Epithelial cell of proximal tubule (primary cell): ENCODE measurements at regions not wholly inside any gene's neighbourhood (a gene's known extent, or its start where the extent isn't known, plus 50 kb on each side); places are given as distances from the start of the nearest gene placed in this dataset.
"Not testable (repeated sequence)": the region's sequence is repeated elsewhere in the genome, so short reads cannot be mapped to it uniquely, and the experiment has no call there.

Experiments
- DNase-seq: peaks from one replicate; pipeline ENCODE4 v3.0.0-alpha.2; 2011; ENCODE audit warnings: low read depth
- H3K4me3 ChIP-seq: 2 replicates; pipeline ENCODE4 v1.5.1; 2011; ENCODE audit warnings: low read depth, mild to moderate bottlenecking, low read length
- TF ChIP-seq, protein P1 (sequence below): conservative IDR thresholded peaks from 2 replicates; pipeline ENCODE4 v1.5.1; 2012; ENCODE audit warnings: low read depth, mild to moderate bottlenecking, low read length

DNA sequence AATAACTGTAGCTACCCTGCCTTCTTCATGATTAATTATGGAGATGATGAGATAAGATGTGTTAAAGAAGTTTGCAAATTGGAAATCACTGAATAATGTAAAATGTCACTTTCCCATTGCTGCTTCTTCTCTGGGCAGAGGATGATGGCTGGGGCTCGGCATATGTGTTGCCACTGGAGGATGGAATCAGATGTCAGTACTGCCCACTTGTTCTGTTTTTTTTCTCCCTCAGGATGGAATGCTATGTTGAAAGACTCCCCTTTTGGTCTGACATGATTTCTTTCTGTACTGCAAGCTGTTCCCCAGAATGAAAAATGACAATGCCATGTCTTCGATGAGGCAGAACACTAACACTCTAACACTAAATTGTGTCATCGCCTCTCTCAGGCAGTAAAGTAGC is 373.9 kb upstream of the SPAG17 start:
- TF ChIP-seq, protein P1, sequence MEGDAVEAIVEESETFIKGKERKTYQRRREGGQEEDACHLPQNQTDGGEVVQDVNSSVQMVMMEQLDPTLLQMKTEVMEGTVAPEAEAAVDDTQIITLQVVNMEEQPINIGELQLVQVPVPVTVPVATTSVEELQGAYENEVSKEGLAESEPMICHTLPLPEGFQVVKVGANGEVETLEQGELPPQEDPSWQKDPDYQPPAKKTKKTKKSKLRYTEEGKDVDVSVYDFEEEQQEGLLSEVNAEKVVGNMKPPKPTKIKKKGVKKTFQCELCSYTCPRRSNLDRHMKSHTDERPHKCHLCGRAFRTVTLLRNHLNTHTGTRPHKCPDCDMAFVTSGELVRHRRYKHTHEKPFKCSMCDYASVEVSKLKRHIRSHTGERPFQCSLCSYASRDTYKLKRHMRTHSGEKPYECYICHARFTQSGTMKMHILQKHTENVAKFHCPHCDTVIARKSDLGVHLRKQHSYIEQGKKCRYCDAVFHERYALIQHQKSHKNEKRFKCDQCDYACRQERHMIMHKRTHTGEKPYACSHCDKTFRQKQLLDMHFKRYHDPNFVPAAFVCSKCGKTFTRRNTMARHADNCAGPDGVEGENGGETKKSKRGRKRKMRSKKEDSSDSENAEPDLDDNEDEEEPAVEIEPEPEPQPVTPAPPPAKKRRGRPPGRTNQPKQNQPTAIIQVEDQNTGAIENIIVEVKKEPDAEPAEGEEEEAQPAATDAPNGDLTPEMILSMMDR = no peak
- H3K4me3 ChIP-seq = no peak overlapping the region
- no peak for DNase-seq

GRCh38 chr1:118556936-118557335 is 371.9 kb upstream of the SPAG17 start:
- TF ChIP-seq, protein P1 = no peak
- H3K4me3 ChIP-seq = no peak overlapping the region
- no peak for DNase-seq

GRCh38 chr1:118555638-118556037 is 370.6 kb upstream of the SPAG17 start:
- H3K4me3 ChIP-seq = no peak overlapping the region
- no peak for DNase-seq
- TF ChIP-seq, protein P1 = no peak

- TF ChIP-seq, protein P1 = no peak
- no peak for DNase-seq
- H3K4me3 ChIP-seq = no peak overlapping the region
Measured at GRCh38 chr1:118535901-118536300, 350.9 kb upstream of the SPAG17 start.

DNA sequence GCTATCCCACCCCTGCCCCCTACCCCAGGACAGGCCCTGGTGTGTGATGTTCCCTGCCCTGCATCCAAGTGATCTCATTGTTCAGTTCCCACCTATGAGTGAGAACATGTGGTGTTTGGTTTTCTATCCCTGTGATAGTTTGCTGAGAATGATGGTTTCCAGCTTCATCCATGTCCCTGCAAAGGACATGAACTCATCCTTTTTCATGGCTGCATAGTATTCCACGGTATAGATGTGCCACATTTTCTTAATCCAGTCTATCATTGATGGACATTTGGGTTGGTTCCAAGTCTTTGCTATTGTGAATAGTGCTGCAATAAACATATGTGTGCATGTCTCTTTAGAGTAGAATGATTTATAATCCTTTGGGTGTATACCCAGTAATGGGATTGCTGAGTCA is 326.9 kb upstream of the SPAG17 start:
- not testable (repeated sequence) for DNase-seq, H3K4me3 ChIP-seq

GRCh38 chr1:118504867-118505266 is 319.8 kb upstream of the SPAG17 start:
- TF ChIP-seq, protein P1 = no peak
- no peak overlapping the region for H3K4me3 ChIP-seq
- no peak for DNase-seq

GRCh38 chr1:118504221-118504644 is 319.2 kb upstream of the SPAG17 start:
- TF ChIP-seq, protein P1 = no peak
- H3K4me3 ChIP-seq = no peak overlapping the region
- DNase-seq = no peak

GRCh38 chr1:118503752-118504151 is 318.7 kb upstream of the SPAG17 start:
- no peak overlapping the region for H3K4me3 ChIP-seq
- DNase-seq = no peak
- TF ChIP-seq, protein P1 = no peak
